KMS-11 (cell line): ENCODE measurements at regions not wholly inside any gene's neighbourhood (a gene's known extent, or its start where the extent isn't known, plus 50 kb on each side); places are given as distances from the start of the nearest gene placed in this dataset.

ENCODE experiments used
- H2AFZ ChIP-seq: fragments of 200-600 bp; sonication (generic); 2 replicates; pipeline ENCODE4 v1.6.1; 2016; ENCODE audit warnings: antibody characterized with exemption, mixed run types, low read depth
- H3K27ac ChIP-seq: fragments of 200-600 bp; sonication (generic); 2 replicates; pipeline ENCODE4 v1.6.1; 2016; ENCODE audit warnings: mild to moderate bottlenecking, mixed run types
- H3K27me3 ChIP-seq: fragments of 200-600 bp; sonication (generic); 2 replicates; pipeline ENCODE4 v1.6.1; 2017; ENCODE audit warnings: mild to moderate bottlenecking, low read depth, mixed run types, moderate library complexity; ENCODE audit not compliant: insufficient read depth
- H3K36me3 ChIP-seq: fragments of 200-600 bp; sonication (generic); 2 replicates; pipeline ENCODE4 v1.6.1; 2017; ENCODE audit warnings: mild to moderate bottlenecking, mixed run types; ENCODE audit not compliant: insufficient read depth
- H3K4me1 ChIP-seq: fragments of 200-600 bp; sonication (generic); 2 replicates; pipeline ENCODE4 v1.6.1; 2016; ENCODE audit warnings: mild to moderate bottlenecking, low read depth, mixed run types; ENCODE audit not compliant: poor library complexity, severe bottlenecking
- H3K4me2 ChIP-seq: fragments of 200-600 bp; sonication (generic); 2 replicates; pipeline ENCODE4 v1.7.0; 2016; ENCODE audit warnings: mild to moderate bottlenecking, mixed run types
- H3K4me3 ChIP-seq: fragments of 200-600 bp; sonication (generic); IDR thresholded peaks from 2 replicates; pipeline ENCODE4 v1.6.1; 2017; ENCODE audit warnings: low read depth, low read length, mixed read lengths; ENCODE audit not compliant: insufficient read depth
- H3K79me2 ChIP-seq: fragments of 200-600 bp; sonication (generic); 2 replicates; pipeline ENCODE4 v1.6.1; 2016; ENCODE audit warnings: low read depth, mixed run types; ENCODE audit not compliant: insufficient read depth
- H3K9ac ChIP-seq: fragments of 200-600 bp; sonication (generic); 2 replicates; pipeline ENCODE4 v1.6.1; 2016; ENCODE audit warnings: mild to moderate bottlenecking, mixed run types
- H4K20me1 ChIP-seq: fragments of 200-600 bp; sonication (generic); 2 replicates; pipeline ENCODE4 v1.6.1; 2016; ENCODE audit warnings: mild to moderate bottlenecking, mixed run types; ENCODE audit not compliant: insufficient read depth
- CTCF ChIP-seq: fragments of 200-600 bp; sonication (generic); conservative IDR thresholded peaks from 2 replicates; pipeline ENCODE4 v1.6.1; 2017; ENCODE audit warnings: low read depth, mild to moderate bottlenecking, antibody characterized with exemption, low read length, moderate library complexity, mixed read lengths

- no peaks in the 10 kb centered on the region for H3K27me3 ChIP-seq
- H3K27ac ChIP-seq = no peak overlapping the region
- H3K79me2 ChIP-seq = no peaks in the 10 kb centered on the region
- no peak overlapping the region for H3K4me3 ChIP-seq
- H3K9ac ChIP-seq = no peak overlapping the region
- no peak for TF ChIP-seq CTCF
- H3K36me3 ChIP-seq = no peaks in the 10 kb centered on the region
- H4K20me1 ChIP-seq = no peaks in the 10 kb centered on the region
- no peak overlapping the region for H2AFZ ChIP-seq
- H3K4me1 ChIP-seq = no peaks in the 10 kb centered on the region
- no peak overlapping the region for H3K4me2 ChIP-seq
These were observed 393.1 kb upstream of the CELF2 start for GRCh38 chr10:10624567-10624962.

- H3K4me1 ChIP-seq = no peaks in the 10 kb centered on the region
- H4K20me1 ChIP-seq = no peaks in the 10 kb centered on the region
- no peaks in the 10 kb centered on the region for H3K27me3 ChIP-seq
- H3K4me2 ChIP-seq = no peak overlapping the region
- H3K4me3 ChIP-seq = no peak overlapping the region
- no peak overlapping the region for H2AFZ ChIP-seq
- no peak overlapping the region for H3K27ac ChIP-seq
- H3K36me3 ChIP-seq = no peaks in the 10 kb centered on the region
- no peak overlapping the region for H3K9ac ChIP-seq
- no peak for TF ChIP-seq CTCF
- H3K79me2 ChIP-seq = no peaks in the 10 kb centered on the region
These were observed 392.2 kb upstream of the CELF2 start for GRCh38 chr10:10625491-10625890.

- no peak overlapping the region for H3K27ac ChIP-seq
- no peaks in the 10 kb centered on the region for H3K79me2 ChIP-seq
- no peaks in the 10 kb centered on the region for H4K20me1 ChIP-seq
- H3K9ac ChIP-seq = no peak overlapping the region
- no peaks in the 10 kb centered on the region for H3K4me1 ChIP-seq
- TF ChIP-seq CTCF = no peak
- H3K4me3 ChIP-seq = no peak overlapping the region
- no peaks in the 10 kb centered on the region for H3K36me3 ChIP-seq
- no peak overlapping the region for H2AFZ ChIP-seq
- H3K4me2 ChIP-seq = no peak overlapping the region
- H3K27me3 ChIP-seq = no peaks in the 10 kb centered on the region
These were observed 390.9 kb upstream of the CELF2 start for GRCh38 chr10:10626734-10627133.

- Histone ChIP-seq H3K4me1 (no peaks in the 10 kb centered on the region), H3K79me2 (no peaks in the 10 kb centered on the region), H3K9ac (no peak overlapping the region), H3K4me3 (no peak overlapping the region), H3K36me3 (no peaks in the 10 kb centered on the region), H3K27me3 (no peaks in the 10 kb centered on the region), H2AFZ (no peak overlapping the region), H3K4me2 (no peak overlapping the region), H4K20me1 (no peaks in the 10 kb centered on the region), H3K27ac (no peak overlapping the region)
- TF ChIP-seq CTCF = no peak
These were observed 390.3 kb upstream of the CELF2 start for GRCh38 chr10:10627414-10627813.

- H3K4me1 ChIP-seq = no peaks in the 10 kb centered on the region
- TF ChIP-seq CTCF = no peak
- H4K20me1 ChIP-seq = no peaks in the 10 kb centered on the region
These were observed 388.2 kb upstream of the CELF2 start for GRCh38 chr10:10629512-10629911.

More at GRCh38 chr10:10629512-10629911, 388.2 kb upstream of the CELF2 start:
- no peaks in the 10 kb centered on the region for H3K79me2 ChIP-seq
- H3K4me3 ChIP-seq = no peak overlapping the region
- no peak overlapping the region for H3K4me2 ChIP-seq
- H3K27ac ChIP-seq = no peak overlapping the region
- H3K27me3 ChIP-seq = no peaks in the 10 kb centered on the region
- H2AFZ ChIP-seq = no peak overlapping the region
- H3K36me3 ChIP-seq = no peaks in the 10 kb centered on the region
- H3K9ac ChIP-seq = no peak overlapping the region
